GM18502 (cell line): ENCODE measurements at regions not wholly inside any gene's neighbourhood (a gene's known extent, or its start where the extent isn't known, plus 50 kb on each side); places are given as distances from the start of the nearest gene placed in this dataset.
A peak's percentile ranks its signal among the peaks of the same experiment; 100 is the strongest.

Experiments used
- ATAC-seq: cut with Tn5 transposase; IDR thresholded peaks from one replicate; pipeline ENCODE4 v1.9.1; 2021; ENCODE audit warnings: mild to moderate bottlenecking; ENCODE audit not compliant: unreplicated experiment, poor library complexity

- no peak for ATAC-seq
Measured at GRCh38 chr6:90948540-90948939, 361.7 kb upstream of the MAP3K7 start.

- no peak for ATAC-seq
Measured at GRCh38 chr6:90947184-90948064, 360.6 kb upstream of the MAP3K7 start.

GRCh38 chr6:90941885-90942284, 355.0 kb upstream of the MAP3K7 start:
- ATAC-seq = no peak

GRCh38 chr6:90940812-90941481, 354.1 kb upstream of the MAP3K7 start:
- ATAC-seq = peak; percentile 98

- no peak for ATAC-seq
Measured at GRCh38 chr6:90939906-90940305, 353.0 kb upstream of the MAP3K7 start.

- no peak for ATAC-seq
Measured at GRCh38 chr6:90938122-90938521, 351.2 kb upstream of the MAP3K7 start.

GRCh38 chr6:90936286-90936685, 349.4 kb upstream of the MAP3K7 start:
- no peak for ATAC-seq

GRCh38 chr6:90934966-90935365, 348.1 kb upstream of the MAP3K7 start:
- ATAC-seq = no peak

GRCh38 chr6:90934081-90934480, 347.2 kb upstream of the MAP3K7 start:
- ATAC-seq = no peak

GRCh38 chr6:90932351-90932750, 345.5 kb upstream of the MAP3K7 start:
- ATAC-seq = no peak

GRCh38 chr6:90928051-90928450, 341.2 kb upstream of the MAP3K7 start:
- no peak for ATAC-seq

GRCh38 chr6:90925726-90926125, 338.9 kb upstream of the MAP3K7 start:
- ATAC-seq = no peak

GRCh38 chr6:90922325-90922724, 335.5 kb upstream of the MAP3K7 start:
- ATAC-seq = no peak

- ATAC-seq = no peak
Measured at GRCh38 chr6:90918361-90918760, 331.5 kb upstream of the MAP3K7 start.

- ATAC-seq = no peak
Measured at GRCh38 chr6:90917376-90917775, 330.5 kb upstream of the MAP3K7 start.

GRCh38 chr6:90916968-90917367, 330.1 kb upstream of the MAP3K7 start:
- ATAC-seq = no peak

- ATAC-seq = no peak
Measured at GRCh38 chr6:90915224-90915915, 328.5 kb upstream of the MAP3K7 start.

GRCh38 chr6:90914312-90914711, 327.4 kb upstream of the MAP3K7 start:
- no peak for ATAC-seq

- no peak for ATAC-seq
Measured at GRCh38 chr6:90913266-90913960, 326.5 kb upstream of the MAP3K7 start.

GRCh38 chr6:90911642-90912041, 324.8 kb upstream of the MAP3K7 start:
- ATAC-seq = no peak

- ATAC-seq = no peak
Measured at GRCh38 chr6:90910893-90911292, 324.0 kb upstream of the MAP3K7 start.
